Activated T-cell treated with anti-CD3 and anti-CD28 coated beads for 4 hours (primary cell): ENCODE measurements at regions not wholly inside any gene's neighbourhood (a gene's known extent, or its start where the extent isn't known, plus 50 kb on each side); places are given as distances from the start of the nearest gene placed in this dataset.
"Not testable (repeated sequence)": the region's sequence is repeated elsewhere in the genome, so short reads cannot be mapped to it uniquely, and the experiment has no call there.

Source experiments
- DNase-seq: peaks from one replicate; pipeline ENCODE4 v3.0.0-alpha.2; 2020

GRCh38 chr2:224261326-224261725 is 140.6 kb downstream of the FAM124B start:
- DNase-seq = no peak

GRCh38 chr2:224260372-224261020 is 141.4 kb downstream of the FAM124B start:
- DNase-seq = no peak

GRCh38 chr2:224259831-224260230 is 142.1 kb downstream of the FAM124B start:
- DNase-seq = no peak

DNA sequence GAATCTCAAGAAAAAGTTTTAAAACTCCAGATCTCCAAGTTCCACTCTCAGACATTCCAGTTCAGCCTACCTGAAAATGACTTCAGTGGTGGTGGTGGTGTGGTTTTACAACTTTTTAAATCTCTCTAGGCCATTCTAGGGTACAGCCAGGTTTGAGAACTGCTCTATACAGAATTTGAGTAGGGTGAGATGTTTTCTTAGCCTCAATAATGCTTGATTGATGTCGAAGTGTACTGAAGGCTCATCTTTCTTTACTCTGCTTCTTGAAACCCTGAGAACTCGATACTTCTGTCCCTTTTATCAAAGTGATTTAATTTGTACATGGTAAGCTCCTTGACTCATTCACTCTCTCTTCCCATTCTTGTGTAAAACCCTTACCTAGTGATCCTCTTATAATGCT is 143.8 kb downstream of the FAM124B start:
- DNase-seq = no peak

DNA sequence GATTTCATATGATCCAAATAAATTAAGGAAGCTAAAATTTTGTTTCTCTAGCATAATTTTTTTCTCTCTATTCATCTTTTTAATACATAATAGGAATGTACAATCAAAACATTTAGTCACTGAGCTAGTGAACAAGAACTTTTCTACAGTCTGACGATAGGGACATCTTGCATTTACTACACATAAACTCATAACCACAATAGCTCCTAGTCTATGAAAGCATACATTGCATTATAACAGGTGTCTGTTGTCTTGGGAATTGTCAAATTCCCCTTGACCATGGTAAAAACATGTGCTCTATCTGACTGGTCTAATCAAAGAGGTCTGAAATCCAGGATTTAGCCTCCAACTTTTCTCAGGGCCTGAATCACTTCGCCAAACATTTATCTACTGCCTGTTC is 144.8 kb downstream of the FAM124B start:
- DNase-seq = no peak

DNA sequence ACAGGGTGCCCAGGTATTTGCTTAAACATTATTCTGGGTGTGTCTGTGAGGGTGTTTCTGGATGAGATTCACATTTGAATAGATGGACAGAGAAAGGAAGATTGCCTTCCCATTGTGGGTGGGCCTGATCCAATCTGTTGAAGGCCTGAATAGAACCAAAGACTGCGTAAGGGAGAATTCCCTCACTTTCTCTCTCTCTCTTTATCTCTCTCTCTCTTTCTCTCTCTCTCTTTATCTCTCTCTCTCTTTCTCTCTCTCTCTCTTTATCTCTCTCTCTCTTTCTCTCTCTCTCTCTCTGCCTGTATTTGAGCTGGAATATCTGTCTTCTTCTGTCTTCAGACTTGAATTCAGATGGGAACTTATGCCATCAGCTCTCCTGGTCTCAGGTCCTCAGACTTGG is 148.4 kb downstream of the FAM124B start:
- no peak for DNase-seq

DNA sequence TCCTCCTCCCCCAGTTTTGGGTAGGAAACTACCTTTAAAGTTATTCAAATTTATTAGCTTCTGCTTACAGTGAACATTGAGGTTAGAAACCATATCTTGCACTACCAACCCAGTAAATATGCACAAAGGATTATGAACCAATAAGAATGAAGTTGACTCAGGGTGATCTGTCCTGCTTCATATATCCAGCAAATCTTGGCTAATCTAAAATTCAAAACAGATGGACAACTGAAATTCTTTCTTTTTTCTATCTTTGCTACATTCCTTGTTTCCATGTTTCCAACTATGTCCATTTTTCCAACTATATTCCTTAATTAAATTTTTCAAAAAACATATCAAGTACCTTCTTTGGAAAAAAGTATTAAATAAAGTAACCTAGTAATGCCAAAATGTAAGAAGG is 149.3 kb downstream of the FAM124B start:
- DNase-seq = no peak

GRCh38 chr2:224248944-224249371 is 152.9 kb downstream of the FAM124B start:
- DNase-seq = no peak

- DNase-seq = no peak
Observed at GRCh38 chr2:224242561-224242960, 159.3 kb downstream of the FAM124B start.

DNA sequence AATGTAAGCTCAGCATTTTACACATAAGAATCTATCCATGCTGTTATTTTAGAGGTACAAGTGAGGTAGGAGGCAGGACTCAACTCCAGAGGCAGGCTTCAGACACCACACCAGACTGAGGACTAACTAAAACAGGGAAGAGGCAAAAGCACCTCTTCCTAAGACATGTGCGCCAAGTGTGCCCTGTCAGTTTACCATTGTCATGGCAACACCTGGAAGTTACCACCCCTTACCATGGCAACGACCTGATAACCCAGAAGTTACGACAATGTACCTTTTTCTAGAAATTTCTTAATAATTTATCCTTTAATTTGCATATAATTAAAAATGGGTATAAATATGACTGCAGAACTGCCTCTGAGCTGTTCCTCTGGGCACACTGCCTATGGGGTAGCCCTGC is 160.1 kb downstream of the FAM124B start:
- no peak for DNase-seq

DNA sequence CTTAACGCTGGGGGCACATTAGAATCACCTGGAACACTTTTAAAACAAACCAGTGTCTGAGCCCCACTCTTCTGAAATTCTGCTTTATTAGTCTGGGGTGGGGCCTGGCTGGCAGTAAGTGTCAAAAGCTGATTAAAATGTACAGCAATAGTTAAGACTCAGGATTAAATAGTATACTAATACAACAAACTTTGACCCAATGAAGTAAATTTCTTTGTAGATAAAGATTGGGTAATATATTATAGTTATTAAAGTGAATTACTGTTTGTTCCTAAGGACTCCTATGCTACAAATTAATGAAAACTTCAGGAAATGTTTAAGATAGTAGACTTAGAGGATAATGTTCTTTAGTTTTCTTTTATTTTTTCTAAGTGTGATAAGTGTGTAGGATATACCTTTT is 160.9 kb downstream of the FAM124B start:
- no peak for DNase-seq

DNA sequence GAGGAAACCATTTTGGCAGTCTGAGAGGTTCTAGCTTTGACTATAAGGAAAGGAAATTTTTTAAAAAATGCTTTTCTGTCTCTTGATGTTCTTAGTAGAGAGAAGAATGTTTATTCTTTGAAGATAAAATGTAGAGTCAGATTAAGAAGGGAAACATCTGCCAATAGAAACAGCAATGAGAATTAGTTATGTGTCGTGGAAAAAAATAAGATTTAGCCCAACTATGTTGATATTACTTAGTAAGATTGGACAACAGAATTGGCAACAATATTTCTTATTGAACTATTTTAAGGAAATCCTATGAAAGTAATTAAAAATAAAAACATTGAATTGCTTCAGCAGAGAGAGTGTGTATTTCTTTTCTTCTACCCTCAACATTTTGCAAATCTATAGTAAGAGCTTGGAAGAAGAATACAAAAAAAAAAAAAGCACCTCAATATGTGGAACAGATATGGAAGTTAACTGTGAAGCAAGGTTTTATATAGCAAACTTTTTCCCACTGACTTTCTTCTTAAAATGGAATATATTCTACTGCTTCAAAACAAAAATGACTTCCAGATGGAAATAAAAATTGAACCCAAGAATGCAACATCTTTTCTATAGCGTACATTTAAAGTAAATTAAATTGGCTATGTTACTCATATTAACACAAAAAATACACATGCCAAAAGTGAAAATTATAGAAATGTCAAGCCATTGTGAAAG is 177.9 kb downstream of the FAM124B start:
- no peak for DNase-seq

DNA sequence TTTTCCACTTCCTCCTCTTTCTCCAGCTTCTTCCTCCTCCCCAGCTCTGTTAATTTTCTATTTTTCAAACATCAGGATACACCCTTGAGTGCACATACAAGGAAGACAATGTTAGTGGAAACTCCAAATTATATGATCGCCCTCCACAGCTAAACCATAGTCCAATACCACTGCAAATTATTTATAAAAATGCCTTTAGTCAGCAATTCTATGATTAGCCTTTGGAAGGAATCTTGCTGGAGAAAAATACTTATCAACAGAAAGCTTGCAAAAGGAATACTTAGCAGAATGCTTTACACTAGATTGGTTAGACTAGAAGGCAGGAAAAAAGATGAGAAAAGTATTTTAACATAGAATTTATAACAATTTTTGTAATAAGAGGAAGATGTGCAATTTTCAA is 178.9 kb downstream of the FAM124B start:
- DNase-seq = no peak

DNA sequence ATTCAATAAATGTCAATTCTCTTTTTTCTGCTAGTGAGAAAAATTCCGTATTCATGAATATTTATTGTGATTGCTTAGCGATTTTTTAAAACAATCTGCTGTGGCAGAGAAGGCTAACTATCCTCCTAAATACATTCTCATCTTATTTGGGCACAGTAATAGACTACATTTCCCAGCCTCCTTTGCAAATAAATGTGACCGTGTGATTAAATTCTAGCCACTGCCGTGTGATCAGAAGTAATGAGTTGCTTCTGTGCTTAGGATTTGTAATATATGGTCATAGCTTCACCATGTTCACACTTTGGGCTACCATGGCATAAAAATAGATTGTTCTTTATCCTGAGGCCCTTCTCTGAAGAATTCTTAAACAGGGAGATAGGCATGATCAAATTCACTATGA is 179.6 kb downstream of the FAM124B start:
- DNase-seq = no peak

GRCh38 chr2:224221455-224221913 is 180.4 kb downstream of the FAM124B start:
- no peak for DNase-seq

DNA sequence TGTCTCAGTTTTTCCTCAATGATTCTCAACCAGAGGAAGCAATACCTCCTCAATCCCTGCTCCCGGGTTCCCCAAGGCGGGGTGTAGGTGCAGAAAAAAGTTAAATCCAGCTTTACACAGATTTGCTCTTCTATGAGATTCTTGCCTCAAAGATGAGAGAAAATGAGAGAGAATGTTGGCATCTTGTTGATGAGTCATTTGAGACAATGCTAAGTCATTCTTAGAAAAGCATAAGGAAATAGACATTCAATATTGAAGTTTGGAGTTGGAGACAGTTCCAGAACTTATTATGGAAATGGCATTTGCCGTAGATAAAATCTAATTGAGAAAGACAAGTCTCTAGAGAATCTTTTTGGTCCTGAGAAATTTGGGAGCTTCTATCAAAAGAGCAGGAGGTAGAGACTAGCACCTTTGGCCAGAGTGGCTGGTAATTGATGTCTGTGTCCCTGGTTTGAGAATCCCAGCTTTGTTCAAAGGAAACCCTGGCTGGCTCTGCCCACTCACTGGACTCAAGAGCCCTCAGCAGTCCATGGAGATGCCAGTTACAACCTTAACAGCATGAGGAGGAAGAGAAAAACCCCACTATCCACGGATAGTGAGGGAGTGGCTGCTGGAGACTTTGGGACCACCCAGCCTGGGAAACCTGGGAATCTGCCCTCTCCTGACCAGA is 181.2 kb downstream of the FAM124B start:
- DNase-seq = no peak

- DNase-seq = no peak
Observed at GRCh38 chr2:224219781-224220180, 180.7 kb upstream of the SERPINE2 start.

DNA sequence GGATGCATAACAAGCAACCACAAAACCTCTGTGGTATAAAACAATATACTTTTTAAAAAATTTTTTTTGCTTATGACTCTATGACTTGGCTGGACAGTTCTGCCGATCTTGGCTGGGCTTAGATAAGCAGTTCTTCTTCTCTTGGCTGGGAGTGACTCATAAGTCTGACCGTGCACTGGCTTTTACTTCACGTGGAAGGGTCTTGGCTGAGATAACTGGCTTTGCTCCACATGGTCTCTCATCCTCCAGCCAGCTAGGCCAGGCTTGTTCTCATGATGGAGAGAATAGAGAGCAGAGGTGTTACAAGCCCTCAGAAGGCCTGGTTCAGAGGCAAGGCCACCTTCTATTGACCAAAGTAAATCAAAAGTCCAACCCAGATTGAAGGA is 178.9 kb upstream of the SERPINE2 start:
- DNase-seq = no peak

DNA sequence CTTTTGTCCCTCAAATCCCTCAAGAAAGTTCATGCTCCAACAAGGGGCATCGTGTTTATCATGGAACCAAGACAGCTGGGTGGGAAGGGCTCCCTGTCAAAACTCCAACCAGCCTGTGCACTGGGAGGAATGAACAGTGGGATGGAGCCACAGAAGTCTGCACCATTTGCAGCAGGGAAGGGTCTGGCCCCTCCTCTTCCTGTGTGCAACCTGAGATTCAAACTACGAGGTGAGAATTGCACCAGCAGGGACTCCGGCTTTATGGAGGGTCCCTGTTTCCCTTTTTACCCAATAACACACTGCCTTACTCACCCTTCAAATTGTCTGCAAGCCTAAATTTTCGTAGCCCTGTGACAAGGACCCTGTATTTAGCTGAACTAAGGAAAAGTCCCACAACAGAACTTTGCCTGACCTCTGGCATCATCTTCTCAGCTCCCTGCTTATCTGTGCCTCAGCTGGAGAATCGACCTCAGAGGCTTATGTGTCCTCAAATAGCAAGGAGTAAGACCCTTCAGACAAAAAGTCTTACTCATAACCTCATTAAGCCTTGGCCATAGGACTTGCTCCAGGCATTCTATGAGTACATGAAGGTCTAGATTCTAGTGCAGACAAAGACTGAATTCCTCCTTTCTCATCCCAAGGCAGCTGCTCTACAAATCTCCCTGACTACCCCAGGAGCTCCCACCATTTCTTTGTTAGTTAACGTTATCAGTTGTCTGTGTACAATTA is 178.3 kb upstream of the SERPINE2 start:
- DNase-seq = no peak

- DNase-seq = not testable (repeated sequence)
Observed at GRCh38 chr2:224215611-224216010, 176.5 kb upstream of the SERPINE2 start.

DNA sequence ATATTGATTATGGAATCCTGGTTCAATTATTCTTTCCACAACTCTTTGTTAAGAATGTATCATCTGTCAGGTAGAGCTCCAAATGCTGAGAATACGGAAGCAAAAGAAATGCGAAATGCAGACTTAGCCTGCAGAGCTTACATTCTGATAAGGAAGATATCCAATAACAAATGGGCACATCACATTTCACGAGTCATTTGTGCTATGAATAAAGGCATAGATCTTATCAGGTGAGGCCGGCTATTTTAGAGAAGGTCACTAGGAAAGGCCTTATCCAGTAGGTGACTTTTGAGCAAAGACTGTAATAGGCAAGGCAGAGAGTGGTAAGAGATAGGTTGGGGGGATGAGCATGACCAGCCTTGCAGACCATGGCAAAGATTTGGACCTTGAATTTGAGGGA is 174.3 kb upstream of the SERPINE2 start:
- no peak for DNase-seq

- no peak for DNase-seq
Observed at GRCh38 chr2:224211791-224212190, 172.7 kb upstream of the SERPINE2 start.

DNA sequence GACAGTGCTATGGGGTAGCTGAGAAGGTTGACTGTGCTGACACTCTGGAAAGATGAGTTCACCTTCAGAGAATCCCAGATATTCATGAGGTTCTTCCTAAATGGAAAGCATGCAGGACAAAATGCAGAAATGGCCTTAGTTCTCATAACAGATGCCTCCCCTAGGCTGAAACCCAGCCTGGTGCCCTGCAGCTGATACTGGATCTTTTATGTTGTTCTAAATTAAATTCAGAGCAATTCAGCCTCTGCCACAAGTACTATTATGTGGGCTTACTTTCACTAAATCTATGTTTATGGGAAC is 172.0 kb upstream of the SERPINE2 start:
- no peak for DNase-seq
